Muscle of arm (tissue), 1 donor: ENCODE measurements at regions not wholly inside any gene's neighbourhood (a gene's known extent, or its start where the extent isn't known, plus 50 kb on each side); places are given as distances from the start of the nearest gene placed in this dataset.
"Not testable (repeated sequence)": the region's sequence is repeated elsewhere in the genome, so short reads cannot be mapped to it uniquely, and the experiment has no call there.

Experiments used
- DNase-seq: peaks from one replicate; pipeline ENCODE4 v3.0.0-alpha.2; 2013

GRCh38 chr4:129676934-129677333, 581.0 kb downstream of the C4orf33 start:
- no peak for DNase-seq

GRCh38 chr4:129682586-129682985, 586.6 kb downstream of the C4orf33 start:
- DNase-seq: no peak

GRCh38 chr4:129707949-129708348, 612.0 kb downstream of the C4orf33 start:
- DNase-seq: no peak

- DNase-seq: no peak
Observed at GRCh38 chr4:129708784-129709183, 612.8 kb downstream of the C4orf33 start.

GRCh38 chr4:129738175-129738574, 642.2 kb downstream of the C4orf33 start:
- DNase-seq: no peak

GRCh38 chr4:129747756-129748155, 651.8 kb downstream of the C4orf33 start:
- no peak for DNase-seq

GRCh38 chr4:129748991-129749390, 653.0 kb downstream of the C4orf33 start:
- peak; percentile 41 for DNase-seq

- no peak for DNase-seq
Observed at GRCh38 chr4:129751646-129752045, 655.7 kb downstream of the C4orf33 start.

- DNase-seq: no peak
Observed at GRCh38 chr4:129783596-129783995, 687.6 kb downstream of the C4orf33 start.

- no peak for DNase-seq
Observed at GRCh38 chr4:129788486-129788885, 692.5 kb downstream of the C4orf33 start.

GRCh38 chr4:129804461-129804981, 708.6 kb downstream of the C4orf33 start:
- DNase-seq: no peak

GRCh38 chr4:129806986-129807385, 711.0 kb downstream of the C4orf33 start:
- no peak for DNase-seq

- DNase-seq: no peak
Observed at GRCh38 chr4:129808242-129808641, 712.3 kb downstream of the C4orf33 start.

GRCh38 chr4:129821073-129821472, 725.1 kb downstream of the C4orf33 start:
- no peak for DNase-seq

- DNase-seq: no peak
Observed at GRCh38 chr4:129821963-129822362, 726.0 kb downstream of the C4orf33 start.

- DNase-seq: no peak
Observed at GRCh38 chr4:129822701-129823100, 726.7 kb downstream of the C4orf33 start.

- no peak for DNase-seq
Observed at GRCh38 chr4:129823105-129823504, 727.2 kb downstream of the C4orf33 start.

GRCh38 chr4:129829373-129829772, 733.4 kb downstream of the C4orf33 start:
- DNase-seq: no peak

GRCh38 chr4:129839687-129840086, 743.7 kb downstream of the C4orf33 start:
- DNase-seq: no peak

- no peak for DNase-seq
Observed at GRCh38 chr4:129842096-129842495, 746.1 kb downstream of the C4orf33 start.

GRCh38 chr4:129852434-129852833, 756.5 kb downstream of the C4orf33 start:
- no peak for DNase-seq

- DNase-seq: not testable (repeated sequence)
Observed at GRCh38 chr4:129853685-129854467, 757.9 kb downstream of the C4orf33 start.

- DNase-seq: no peak
Observed at GRCh38 chr4:129862461-129862860, 766.5 kb downstream of the C4orf33 start.

GRCh38 chr4:129863206-129863605, 767.3 kb downstream of the C4orf33 start:
- DNase-seq: no peak
